DND-41 (cell line): ENCODE measurements at regions not wholly inside any gene's neighbourhood (a gene's known extent, or its start where the extent isn't known, plus 50 kb on each side); places are given as distances from the start of the nearest gene placed in this dataset.
"Not testable (repeated sequence)": the region's sequence is repeated elsewhere in the genome, so short reads cannot be mapped to it uniquely, and the experiment has no call there.

Experiments
- ATAC-seq: fragments of 200-7000 bp; cut with Tn5 transposase; 3 replicates; pipeline ENCODE4 v1.9.1; 2021; ENCODE audit warnings: low read depth; ENCODE audit not compliant: insufficient read depth
- DNase-seq: peaks from one replicate; pipeline ENCODE4 v3.0.0-alpha.2; 2020
- H2AFZ ChIP-seq: 2 replicates; pipeline ENCODE4 v1.6.0; 2012; ENCODE audit warnings: low read depth, low read length
- H3K27ac ChIP-seq: 2 replicates; pipeline ENCODE4 v1.5.1; 2012; ENCODE audit warnings: low read length, inconsistent platforms
- H3K27me3 ChIP-seq: fragments of 200-600 bp; sonication (generic); 2 replicates; pipeline ENCODE4 v1.6.0; 2012; ENCODE audit warnings: low read length, mild to moderate bottlenecking, inconsistent platforms; ENCODE audit not compliant: insufficient read depth, poor library complexity
- H3K36me3 ChIP-seq: 2 replicates; pipeline ENCODE4 v1.5.1; 2012; ENCODE audit warnings: low read length, inconsistent platforms; ENCODE audit not compliant: insufficient read depth
- H3K4me1 ChIP-seq: 2 replicates; pipeline ENCODE4 v1.5.1; 2012; ENCODE audit warnings: mild to moderate bottlenecking, low read length; ENCODE audit not compliant: insufficient read depth
- H3K4me2 ChIP-seq: 2 replicates; pipeline ENCODE4 v1.6.0; 2012; ENCODE audit warnings: mild to moderate bottlenecking, moderate library complexity, low read length, inconsistent platforms; ENCODE audit not compliant: insufficient read depth
- H3K4me3 ChIP-seq, 2 experiments: fragments of 200-600 bp in 1 of 2; shearing (Covaris generic) in 1 of 2; 2 replicates each; pipeline ENCODE4 v1.5.1; 2012 to 2016; ENCODE audit warnings: inconsistent platforms in 2 of 2, low read length in 2 of 2, mild to moderate bottlenecking in 2 of 2, low read depth in 1 of 2, moderate library complexity in 1 of 2
- H3K79me2 ChIP-seq: 2 replicates; pipeline ENCODE4 v1.6.0; 2012; ENCODE audit warnings: low read length, inconsistent platforms; ENCODE audit not compliant: insufficient read depth
- H3K9ac ChIP-seq: 2 replicates; pipeline ENCODE4 v1.6.0; 2012; ENCODE audit warnings: low read depth, mild to moderate bottlenecking, inconsistent platforms, low read length, moderate library complexity
- H3K9me3 ChIP-seq: 2 replicates; pipeline ENCODE4 v1.5.1; 2012; ENCODE audit warnings: low read length, moderate library complexity, mild to moderate bottlenecking, inconsistent platforms; ENCODE audit not compliant: insufficient read depth, severe bottlenecking
- H4K20me1 ChIP-seq: 2 replicates; pipeline ENCODE4 v1.6.0; 2012; ENCODE audit warnings: low read length; ENCODE audit not compliant: insufficient read depth
- CTCF ChIP-seq: IDR thresholded peaks from 2 replicates; pipeline ENCODE4 v1.5.1; 2012; ENCODE audit warnings: borderline replicate concordance, low read length, moderate library complexity, mild to moderate bottlenecking; ENCODE audit not compliant: poor library complexity, severe bottlenecking; ENCODE audit errors: extremely low read depth
- EZH2 ChIP-seq: IDR thresholded peaks from 3 replicates; pipeline ENCODE4 v1.6.1; 2012; ENCODE audit warnings: borderline replicate concordance, low read depth, mild to moderate bottlenecking, moderate library complexity, low read length, inconsistent platforms; ENCODE audit not compliant: severe bottlenecking

- Histone ChIP-seq H3K4me2 (no peak overlapping the region), H3K79me2 (no peaks in the 10 kb centered on the region), H3K9me3 (no peaks in the 10 kb centered on the region), H4K20me1 (no peaks in the 10 kb centered on the region), H3K27me3 (no peaks in the 10 kb centered on the region), H3K27ac (no peak overlapping the region), H3K4me1 (no peaks in the 10 kb centered on the region), H3K4me3 (no peak overlapping the region), H3K36me3 (no peaks in the 10 kb centered on the region), H3K9ac (no peak overlapping the region), H2AFZ (no peak overlapping the region)
- ATAC-seq (no peak), DNase-seq (no peak)
- TF ChIP-seq CTCF (no peak), EZH2 (no peak)
Observed at GRCh38 chr10:65415318-65415717, 1510.5 kb upstream of the LRRTM3 start.

- no peak overlapping the region for H2AFZ ChIP-seq
- DNase-seq = no peak
- no peak for ATAC-seq
Observed at GRCh38 chr10:65416094-65416493, 1509.7 kb upstream of the LRRTM3 start.

GRCh38 chr10:65419629-65420028 is 1506.2 kb upstream of the LRRTM3 start:
- no peaks in the 10 kb centered on the region for H3K27me3 ChIP-seq
- ATAC-seq = no peak
- H4K20me1 ChIP-seq = no peaks in the 10 kb centered on the region
- no peak overlapping the region for H3K4me3 ChIP-seq
- no peak overlapping the region for H2AFZ ChIP-seq
- H3K9ac ChIP-seq = no peak overlapping the region
- no peak overlapping the region for H3K4me2 ChIP-seq
- no peaks in the 10 kb centered on the region for H3K79me2 ChIP-seq
- DNase-seq = no peak
- TF ChIP-seq EZH2 (no peak), CTCF (no peak)
- H3K9me3 ChIP-seq = no peaks in the 10 kb centered on the region
- no peak overlapping the region for H3K27ac ChIP-seq
- no peaks in the 10 kb centered on the region for H3K36me3 ChIP-seq
- no peaks in the 10 kb centered on the region for H3K4me1 ChIP-seq

More at GRCh38 chr10:65416094-65416493, 1509.7 kb upstream of the LRRTM3 start:
- H4K20me1 ChIP-seq = no peaks in the 10 kb centered on the region
- no peaks in the 10 kb centered on the region for H3K27me3 ChIP-seq
- H3K36me3 ChIP-seq = no peaks in the 10 kb centered on the region
- no peaks in the 10 kb centered on the region for H3K9me3 ChIP-seq
- no peak overlapping the region for H3K4me3 ChIP-seq
- H3K4me2 ChIP-seq = no peak overlapping the region
- no peaks in the 10 kb centered on the region for H3K79me2 ChIP-seq
- no peak overlapping the region for H3K27ac ChIP-seq
- TF ChIP-seq CTCF (no peak), EZH2 (no peak)
- no peak overlapping the region for H3K9ac ChIP-seq
- no peaks in the 10 kb centered on the region for H3K4me1 ChIP-seq

- no peak overlapping the region for H3K9ac ChIP-seq
- no peaks in the 10 kb centered on the region for H3K79me2 ChIP-seq
- no peaks in the 10 kb centered on the region for H4K20me1 ChIP-seq
- H3K4me1 ChIP-seq = no peaks in the 10 kb centered on the region
- H3K9me3 ChIP-seq = no peaks in the 10 kb centered on the region
- no peaks in the 10 kb centered on the region for H3K27me3 ChIP-seq
- no peak overlapping the region for H2AFZ ChIP-seq
- DNase-seq = no peak
- H3K4me2 ChIP-seq = no peak overlapping the region
- H3K4me3 ChIP-seq = no peak overlapping the region
- no peak overlapping the region for H3K27ac ChIP-seq
- no peak for ATAC-seq
- no peak for TF ChIP-seq CTCF
- TF ChIP-seq EZH2 = no peak
- no peaks in the 10 kb centered on the region for H3K36me3 ChIP-seq
Observed at GRCh38 chr10:65423043-65423442, 1502.8 kb upstream of the LRRTM3 start.

- H3K4me3 ChIP-seq, H3K79me2 ChIP-seq, H4K20me1 ChIP-seq, H3K27ac ChIP-seq, H3K36me3 ChIP-seq, H3K9ac ChIP-seq, ATAC-seq, H3K4me1 ChIP-seq, H3K4me2 ChIP-seq, H3K9me3 ChIP-seq, H2AFZ ChIP-seq, H3K27me3 ChIP-seq, DNase-seq: not testable (repeated sequence)
Observed at GRCh38 chr10:65429381-65429780, 1496.5 kb upstream of the LRRTM3 start.
